GM13977 (cell line): ENCODE measurements at regions not wholly inside any gene's neighbourhood (a gene's known extent, or its start where the extent isn't known, plus 50 kb on each side); places are given as distances from the start of the nearest gene placed in this dataset.

Experiments
- DNase-seq: peaks from one replicate; pipeline ENCODE4 v3.0.0; 2012; ENCODE audit warnings: low spot score
- CTCF ChIP-seq: IDR thresholded peaks from 2 replicates; pipeline ENCODE4 v1.5.1; 2012; ENCODE audit warnings: mild to moderate bottlenecking, control low read depth; ENCODE audit not compliant: insufficient read depth; ENCODE audit errors: extremely low read depth, missing control alignments
- in situ Hi-C: fragments of 300-500 bp; cut with MboI; formaldehyde crosslinking; loops from one replicate; pipeline ENCODE4 v1.12.0; 2022; ENCODE audit warnings: low sequenced_read_pairs, low pct_unique_long_range_greater_than_20kb, mixed read lengths, inconsistent platforms; ENCODE audit not compliant: unreplicated experiment

GRCh38 chr5:58136406-58136805, 323.5 kb downstream of the PLK2 start:
- no peak for TF ChIP-seq CTCF
- in situ Hi-C loops: no loop called here
- DNase-seq: no peak

- TF ChIP-seq CTCF: no peak
- in situ Hi-C loops: no loop called here
- no peak for DNase-seq
Measured at GRCh38 chr5:58135571-58136335, 324.1 kb downstream of the PLK2 start.

GRCh38 chr5:58133631-58134296, 326.1 kb downstream of the PLK2 start:
- TF ChIP-seq CTCF: no peak
- in situ Hi-C loops: no loop called here
- no peak for DNase-seq

GRCh38 chr5:58133216-58133615, 326.7 kb downstream of the PLK2 start:
- no peak for TF ChIP-seq CTCF
- in situ Hi-C loops: no loop called here

DNA sequence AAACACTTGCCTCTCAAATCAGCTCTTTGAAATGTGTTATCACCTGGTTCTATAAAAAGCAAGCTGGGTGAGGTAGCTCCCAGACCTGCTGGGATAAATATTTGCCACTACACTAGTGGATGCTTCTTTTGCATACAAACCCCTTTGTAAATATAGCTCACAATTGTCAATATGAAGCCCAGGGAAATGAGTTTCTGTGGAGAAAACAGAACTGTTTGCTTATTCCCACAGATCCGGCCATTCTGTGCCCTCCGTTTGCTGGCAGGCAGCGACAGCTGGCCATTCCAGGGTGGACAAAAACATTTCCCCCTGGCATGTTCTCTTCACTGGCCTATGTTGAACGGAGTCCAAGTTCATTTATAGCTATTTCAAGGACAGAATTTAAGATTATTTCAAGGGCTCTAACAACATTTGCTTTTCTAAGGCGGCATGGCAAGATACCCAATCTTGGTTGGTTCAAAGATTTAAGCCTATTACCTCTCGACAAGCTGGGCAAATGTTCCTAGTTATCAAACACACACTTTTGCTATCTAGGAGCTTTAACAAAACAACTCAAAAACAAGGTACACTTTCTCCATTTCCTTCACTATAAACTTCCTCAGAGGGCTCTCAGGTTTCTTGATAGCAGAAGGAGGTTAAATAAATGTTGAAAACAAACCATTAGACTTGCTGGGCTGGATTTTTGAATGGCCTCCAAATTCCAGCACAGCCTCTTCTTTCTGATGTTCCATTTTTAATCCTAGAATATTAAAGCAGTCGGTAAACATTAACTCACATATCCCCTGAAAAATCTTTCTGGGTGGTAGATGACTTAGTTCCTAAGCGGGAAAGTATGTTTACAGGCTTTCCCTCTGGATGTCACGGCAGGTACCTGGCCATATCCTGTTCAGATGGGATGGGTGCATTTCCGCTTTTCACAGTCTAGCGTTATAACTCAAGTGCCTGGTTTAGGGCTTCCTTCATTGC, 332.3 kb downstream of the PLK2 start:
- in situ Hi-C loops: no loop called here
- TF ChIP-seq CTCF: no peak
- DNase-seq: no peak

More at GRCh38 chr5:58133216-58133615, 326.7 kb downstream of the PLK2 start:
- DNase-seq: no peak

DNA sequence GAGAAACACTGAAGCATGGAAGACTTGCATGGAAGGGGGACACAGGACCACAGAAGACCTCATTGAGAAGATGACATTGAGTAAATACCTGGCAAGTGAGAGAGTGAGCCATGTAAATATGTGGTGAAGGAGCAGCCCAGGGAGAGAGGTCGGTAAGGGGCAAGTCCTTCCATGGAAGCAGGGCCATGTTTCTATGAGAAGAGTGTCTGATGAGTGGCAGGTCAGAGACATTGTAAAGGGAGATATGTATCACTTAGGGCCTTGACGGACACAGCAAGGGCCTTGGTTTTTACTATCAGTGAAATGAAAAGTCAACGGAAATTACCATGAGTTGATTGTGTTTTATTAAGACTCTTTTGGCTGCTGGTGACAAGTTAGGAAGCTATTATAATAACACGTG, 336.4 kb downstream of the PLK2 start:
- DNase-seq: no peak
- in situ Hi-C loops: no loop called here
- TF ChIP-seq CTCF: no peak
